Colonic mucosa (tissue), 4 donors: ENCODE measurements at regions not wholly inside any gene's neighbourhood (a gene's known extent, or its start where the extent isn't known, plus 50 kb on each side); places are given as distances from the start of the nearest gene placed in this dataset.

Source experiments
- DNase-seq: peaks from one replicate; pipeline ENCODE4 v3.0.0-alpha.2; 2020
- H3K27ac ChIP-seq: fragments of 200-600 bp; one replicate; pipeline ENCODE4 v1.8.0; 2021
- H3K27me3 ChIP-seq: fragments of 200-600 bp; one replicate; pipeline ENCODE4 v1.8.0; 2021
- H3K36me3 ChIP-seq: fragments of 200-600 bp; one replicate; pipeline ENCODE4 v1.8.0; 2021
- H3K4me1 ChIP-seq: fragments of 200-600 bp; one replicate; pipeline ENCODE4 v1.8.0; 2021; ENCODE audit warnings: mild to moderate bottlenecking
- H3K4me3 ChIP-seq: fragments of 200-600 bp; one replicate; pipeline ENCODE4 v1.8.0; 2021
- H3K9ac ChIP-seq, 2 donors: one replicate each; pipeline ENCODE4 v1.7.0; 2013; ENCODE audit warnings: control low read depth in 2 of 2, low read depth in 2 of 2, low read length in 2 of 2
- H3K9me3 ChIP-seq: fragments of 200-600 bp; one replicate; pipeline ENCODE4 v1.8.0; 2021
- intact Hi-C: fragments of 100-400 bp; cut with DNase I; formaldehyde crosslinking; loops from one replicate; pipeline ENCODE4 v1.14.1; 2022
- TF ChIP-seq, protein P1 (sequence below): fragments of 200-600 bp; IDR thresholded peaks from one replicate; pipeline ENCODE4 v1.8.0; 2022; ENCODE audit warnings: antibody characterized with exemption, mild to moderate bottlenecking
- donor health status: healthy.
- donor health status: DM: no; HTN: no; CAD: no.
- donor health status: DM: no; HTN: no; CAD: no.

DNA sequence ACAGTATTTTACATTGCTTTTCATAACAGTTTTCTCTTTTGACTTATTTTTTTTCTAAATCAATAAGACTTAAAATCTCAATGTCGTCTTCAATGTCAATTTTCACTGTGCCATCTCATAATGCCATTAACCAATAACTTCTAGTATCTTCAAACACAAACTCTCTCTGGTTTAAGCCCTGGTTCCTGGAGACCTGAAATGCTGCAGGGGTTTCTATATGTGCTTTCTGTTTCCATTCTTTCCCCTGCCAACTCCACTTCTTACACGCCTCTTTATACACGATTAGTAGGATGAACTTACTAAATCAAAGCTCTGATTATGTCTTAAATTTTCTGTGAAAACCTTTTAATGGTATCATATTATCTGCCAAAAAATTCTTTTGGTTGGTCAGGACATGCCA lies 191.4 kb downstream of the AMY1C start:
- Histone ChIP-seq H3K4me1 (no peaks in the 10 kb centered on the region), H3K9ac (no peak overlapping the region), H3K36me3 (no peaks in the 10 kb centered on the region), H3K27me3 (no peaks in the 10 kb centered on the region), H3K27ac (no peak overlapping the region), H3K4me3 (no peak overlapping the region), H3K9me3 (no peaks in the 10 kb centered on the region)
- TF ChIP-seq, protein P1, sequence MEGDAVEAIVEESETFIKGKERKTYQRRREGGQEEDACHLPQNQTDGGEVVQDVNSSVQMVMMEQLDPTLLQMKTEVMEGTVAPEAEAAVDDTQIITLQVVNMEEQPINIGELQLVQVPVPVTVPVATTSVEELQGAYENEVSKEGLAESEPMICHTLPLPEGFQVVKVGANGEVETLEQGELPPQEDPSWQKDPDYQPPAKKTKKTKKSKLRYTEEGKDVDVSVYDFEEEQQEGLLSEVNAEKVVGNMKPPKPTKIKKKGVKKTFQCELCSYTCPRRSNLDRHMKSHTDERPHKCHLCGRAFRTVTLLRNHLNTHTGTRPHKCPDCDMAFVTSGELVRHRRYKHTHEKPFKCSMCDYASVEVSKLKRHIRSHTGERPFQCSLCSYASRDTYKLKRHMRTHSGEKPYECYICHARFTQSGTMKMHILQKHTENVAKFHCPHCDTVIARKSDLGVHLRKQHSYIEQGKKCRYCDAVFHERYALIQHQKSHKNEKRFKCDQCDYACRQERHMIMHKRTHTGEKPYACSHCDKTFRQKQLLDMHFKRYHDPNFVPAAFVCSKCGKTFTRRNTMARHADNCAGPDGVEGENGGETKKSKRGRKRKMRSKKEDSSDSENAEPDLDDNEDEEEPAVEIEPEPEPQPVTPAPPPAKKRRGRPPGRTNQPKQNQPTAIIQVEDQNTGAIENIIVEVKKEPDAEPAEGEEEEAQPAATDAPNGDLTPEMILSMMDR: no peak
- no peak for DNase-seq
- intact Hi-C loops: loop anchor here (10.0 kb wide), 1 partner anchor 194 kb away; no protein-coding TSS in a partner anchor

DNA sequence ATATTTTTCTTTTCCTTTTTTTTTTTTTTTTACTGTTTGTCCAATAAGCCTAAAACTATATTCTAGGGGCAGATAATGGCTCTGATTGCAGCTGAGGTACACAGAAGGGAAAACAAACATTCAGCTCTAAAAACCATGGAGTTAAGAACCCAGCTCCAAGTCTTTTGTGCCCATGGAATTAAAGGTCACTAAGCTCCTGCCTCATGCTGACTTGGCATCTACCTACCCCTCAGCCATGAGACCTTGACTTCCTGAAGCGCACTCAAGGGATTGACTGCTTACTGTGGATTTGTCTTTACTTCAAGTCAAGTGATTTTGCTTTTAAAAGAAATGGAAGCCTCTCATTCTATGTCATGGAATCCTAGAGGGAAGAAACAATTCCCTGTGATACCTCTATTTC lies 192.3 kb downstream of the AMY1C start:
- no peak overlapping the region for H3K9ac ChIP-seq
- TF ChIP-seq, protein P1: no peak
- H3K4me3 ChIP-seq: no peak overlapping the region
- no peaks in the 10 kb centered on the region for H3K36me3 ChIP-seq
- no peak overlapping the region for H3K27ac ChIP-seq
- intact Hi-C loops: loop anchor here (10.0 kb wide), 1 partner anchor 193 kb away; no protein-coding TSS in a partner anchor
- no peaks in the 10 kb centered on the region for H3K9me3 ChIP-seq
- H3K4me1 ChIP-seq: no peaks in the 10 kb centered on the region
- DNase-seq: no peak
- H3K27me3 ChIP-seq: no peaks in the 10 kb centered on the region

DNA sequence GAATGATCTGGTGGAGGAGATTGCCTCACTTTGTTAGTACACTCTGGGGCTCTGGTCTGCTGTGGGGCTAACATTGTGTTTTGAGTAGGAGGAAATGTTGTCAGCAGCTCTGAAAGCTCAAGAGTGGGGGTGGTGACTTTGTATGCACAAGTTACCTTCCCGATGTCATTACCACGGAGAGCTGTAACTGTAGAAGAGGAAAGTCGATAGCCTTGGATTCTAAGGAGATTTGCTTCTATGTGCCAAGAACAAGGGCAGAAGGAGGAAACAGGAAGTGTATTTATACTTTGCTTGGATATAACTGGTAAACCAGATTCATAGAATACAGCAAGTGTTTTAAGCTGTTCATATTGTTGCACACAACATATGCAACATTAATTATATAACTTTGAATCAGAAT lies 196.1 kb downstream of the AMY1C start:
- intact Hi-C loops: loop anchor here (10.0 kb wide), 1 partner anchor 189 kb away; no protein-coding TSS in a partner anchor

DNA sequence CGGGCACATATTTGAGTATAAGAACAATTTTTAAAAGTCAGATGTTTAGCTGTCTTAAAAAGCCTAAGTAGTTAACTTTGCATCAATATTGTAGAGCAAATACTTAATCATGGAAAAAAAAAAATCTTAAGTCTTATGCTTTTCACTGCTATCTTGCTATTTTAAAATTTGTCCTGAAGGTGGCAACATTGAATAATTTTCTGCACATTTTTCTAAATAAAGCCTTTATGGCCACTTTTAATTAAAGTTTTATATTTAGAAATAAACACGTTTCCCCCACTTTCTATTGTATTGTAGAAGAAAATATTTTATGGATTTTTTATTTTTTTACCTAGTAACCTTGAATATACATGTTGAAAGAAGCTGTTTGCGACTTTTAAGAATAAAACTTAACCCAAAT lies 198.8 kb downstream of the AMY1C start:
- Histone ChIP-seq H3K4me1 (no peaks in the 10 kb centered on the region), H3K4me3 (no peak overlapping the region), H3K9me3 (no peaks in the 10 kb centered on the region), H3K27ac (no peak overlapping the region), H3K27me3 (no peaks in the 10 kb centered on the region), H3K36me3 (no peaks in the 10 kb centered on the region), H3K9ac (no peak overlapping the region)
- intact Hi-C loops: loop anchor here (10.0 kb wide), 1 partner anchor 186 kb away; no protein-coding TSS in a partner anchor
- DNase-seq: no peak
- TF ChIP-seq, protein P1: no peak

More for the DNA sequence above, 196.1 kb downstream of the AMY1C start:
- no peak for DNase-seq
- no peaks in the 10 kb centered on the region for H3K9me3 ChIP-seq
- H3K27me3 ChIP-seq: no peaks in the 10 kb centered on the region
- H3K9ac ChIP-seq: no peak overlapping the region
- no peaks in the 10 kb centered on the region for H3K4me1 ChIP-seq
- TF ChIP-seq, protein P1: no peak
- H3K27ac ChIP-seq: no peak overlapping the region
- H3K4me3 ChIP-seq: no peak overlapping the region
- no peaks in the 10 kb centered on the region for H3K36me3 ChIP-seq

DNA sequence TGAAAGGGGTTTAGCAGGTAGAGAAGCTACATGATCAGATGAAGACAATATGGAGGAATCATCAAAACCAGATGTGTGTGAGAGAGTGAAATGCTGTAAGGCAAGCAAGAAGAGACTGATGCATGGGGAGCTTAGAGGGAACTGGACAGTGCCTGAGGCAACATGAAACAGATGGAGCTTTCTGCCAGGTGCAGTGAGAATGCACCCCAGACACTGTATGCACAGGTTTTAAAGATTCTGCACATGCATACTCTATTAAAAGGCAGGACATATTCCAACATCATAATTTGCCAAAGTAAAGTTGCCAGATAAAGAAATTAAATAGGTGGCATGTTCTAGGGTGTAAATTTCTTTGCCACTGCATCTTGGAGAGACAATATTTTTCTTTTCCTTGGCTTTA lies 200.1 kb downstream of the AMY1C start:
- no peak overlapping the region for H3K4me3 ChIP-seq
- H3K9me3 ChIP-seq: no peaks in the 10 kb centered on the region
- no peak overlapping the region for H3K9ac ChIP-seq
- intact Hi-C loops: loop anchor here (10.0 kb wide), 1 partner anchor 185 kb away; no protein-coding TSS in a partner anchor
- H3K27me3 ChIP-seq: no peaks in the 10 kb centered on the region
- H3K36me3 ChIP-seq: no peaks in the 10 kb centered on the region
- no peak overlapping the region for H3K27ac ChIP-seq
- H3K4me1 ChIP-seq: no peaks in the 10 kb centered on the region
- TF ChIP-seq, protein P1: no peak
- DNase-seq: no peak
